HG03064 (cell line): ENCODE measurements at regions not wholly inside any gene's neighbourhood (a gene's known extent, or its start where the extent isn't known, plus 50 kb on each side); places are given as distances from the start of the nearest gene placed in this dataset.

Experiments
- ATAC-seq: cut with Tn5 transposase; IDR thresholded peaks from one replicate; pipeline ENCODE4 v1.9.1; 2021; ENCODE audit warnings: low read depth; ENCODE audit not compliant: unreplicated experiment

DNA sequence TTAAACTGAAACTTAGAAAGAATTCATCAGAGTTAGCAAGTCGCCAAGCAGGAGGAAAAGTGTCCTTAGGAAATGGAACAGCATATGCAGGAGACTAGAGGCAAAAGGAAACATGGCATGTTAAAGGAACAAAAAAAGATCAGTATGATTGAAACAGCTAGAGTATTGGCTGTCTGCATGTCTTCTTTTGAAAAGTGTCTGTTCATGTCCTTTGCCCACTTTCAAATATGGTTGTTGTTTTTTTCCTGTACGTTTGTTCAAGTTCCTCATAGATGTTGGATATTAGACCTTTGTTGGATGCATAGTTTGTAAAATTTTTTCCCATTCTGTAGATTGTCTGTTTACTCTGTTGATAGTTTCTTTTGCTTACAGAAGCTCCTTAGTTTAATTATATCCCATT, 161.6 kb downstream of the NR4A2 start:
- ATAC-seq, result no peak

DNA sequence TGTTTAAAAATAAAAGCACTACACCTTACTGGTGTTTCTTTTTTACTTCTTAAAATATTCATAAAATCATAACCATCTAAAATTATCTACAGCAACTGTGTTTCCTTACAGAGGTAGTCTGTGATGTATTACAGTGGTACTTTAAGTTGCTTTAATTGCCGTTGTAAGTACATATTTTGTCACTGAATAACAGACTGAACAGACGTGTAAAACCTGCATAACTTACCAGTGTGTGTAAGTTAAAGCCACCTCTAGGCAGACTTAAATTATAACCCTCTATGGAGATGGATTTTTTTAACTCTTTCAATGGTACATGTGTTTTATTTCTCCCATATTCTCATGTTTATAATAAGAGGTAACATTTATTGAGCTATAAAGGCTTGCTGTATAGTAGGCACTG, 166.8 kb downstream of the NR4A2 start:
- ATAC-seq, result no peak

DNA sequence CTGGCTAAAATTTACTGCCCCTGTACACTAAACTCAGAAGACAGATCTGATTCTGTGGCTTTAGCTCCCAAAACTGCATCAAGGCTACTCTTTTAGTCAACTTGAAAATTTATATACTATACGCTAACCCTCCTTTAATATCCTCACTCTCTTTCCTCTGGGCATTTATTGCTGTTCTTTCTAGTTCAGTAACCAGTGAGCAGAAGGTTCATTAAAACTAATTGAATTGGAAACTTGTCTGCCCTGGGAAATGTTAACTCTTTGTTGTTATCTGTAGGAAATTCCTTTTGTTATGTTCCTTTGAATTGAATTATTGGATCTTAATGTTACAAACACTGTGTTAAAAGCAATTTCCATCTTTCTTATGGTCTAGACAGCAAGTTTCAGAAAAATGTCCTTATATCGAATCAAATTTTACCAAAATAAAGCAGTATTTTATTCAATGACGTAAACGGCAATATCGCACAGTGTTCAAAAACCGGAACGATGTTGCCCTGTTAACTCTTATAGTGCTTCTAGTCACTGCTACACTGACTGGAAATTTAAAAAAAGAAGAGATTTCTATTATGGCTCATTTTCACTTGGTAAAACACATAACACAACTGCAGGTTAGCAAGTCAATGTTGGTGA, 168.3 kb downstream of the NR4A2 start:
- no peak for ATAC-seq

DNA sequence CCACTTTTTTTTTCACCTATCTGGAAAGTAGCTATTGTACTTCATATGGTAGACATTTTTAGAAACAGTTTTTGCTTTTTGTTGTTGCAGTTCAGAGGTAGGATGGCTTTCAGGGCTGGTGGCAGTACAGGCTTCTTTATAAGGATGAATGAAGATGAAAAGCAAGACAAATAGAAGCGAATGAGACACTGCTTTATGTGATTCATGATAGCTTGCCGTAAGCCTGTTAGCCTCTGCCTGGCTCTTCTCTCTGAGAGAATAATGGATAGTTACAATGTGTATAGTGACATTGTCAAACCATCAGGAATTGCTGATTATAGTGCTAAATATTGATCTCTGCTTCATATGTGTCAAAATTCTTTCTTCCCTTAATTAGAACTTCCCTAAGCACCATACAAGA, 173.7 kb downstream of the NR4A2 start:
- ATAC-seq, result no peak

DNA sequence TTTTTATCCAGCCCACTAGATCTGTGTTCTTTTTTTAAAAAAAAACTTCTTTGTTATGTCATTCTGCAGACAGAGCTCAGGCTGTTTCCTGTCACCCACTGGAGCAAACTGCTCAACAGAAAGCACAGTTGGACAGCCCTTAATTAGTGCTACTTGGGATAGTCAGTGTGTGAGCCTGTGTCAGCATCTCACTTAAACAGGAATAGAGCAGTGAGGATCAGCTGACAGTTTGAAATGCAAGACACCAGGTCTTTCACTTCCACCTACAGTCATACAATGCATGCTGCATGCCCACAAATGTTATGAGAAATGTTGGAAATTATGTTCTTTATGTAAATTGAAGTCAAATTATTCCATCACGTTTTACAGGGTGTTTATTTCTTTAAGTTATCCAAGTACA, 174.9 kb downstream of the NR4A2 start:
- ATAC-seq, result no peak

GRCh38 chr2:156156580-156156979, 175.9 kb downstream of the NR4A2 start:
- no peak for ATAC-seq

DNA sequence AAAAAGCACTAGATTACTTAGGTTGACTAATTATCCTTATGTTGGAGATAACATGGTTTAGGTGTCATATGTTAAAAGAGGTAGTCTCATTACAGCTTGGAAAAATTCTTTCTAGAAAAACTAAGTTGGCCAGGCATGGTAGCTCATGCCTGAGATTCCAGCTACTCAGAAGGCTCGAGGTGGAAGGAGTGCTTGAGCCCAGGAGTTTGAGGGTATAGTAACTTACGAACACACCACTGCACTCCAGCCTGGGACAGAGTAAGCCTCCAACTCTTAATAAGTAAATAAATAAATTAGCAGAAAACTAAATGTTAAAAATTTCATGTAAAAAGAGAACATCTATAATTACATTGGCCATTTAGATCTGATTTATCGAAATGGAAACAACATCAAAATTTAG, 177.2 kb downstream of the NR4A2 start:
- no peak for ATAC-seq

- ATAC-seq, result no peak
Measured at GRCh38 chr2:156151351-156151750, 181.2 kb downstream of the NR4A2 start.

DNA sequence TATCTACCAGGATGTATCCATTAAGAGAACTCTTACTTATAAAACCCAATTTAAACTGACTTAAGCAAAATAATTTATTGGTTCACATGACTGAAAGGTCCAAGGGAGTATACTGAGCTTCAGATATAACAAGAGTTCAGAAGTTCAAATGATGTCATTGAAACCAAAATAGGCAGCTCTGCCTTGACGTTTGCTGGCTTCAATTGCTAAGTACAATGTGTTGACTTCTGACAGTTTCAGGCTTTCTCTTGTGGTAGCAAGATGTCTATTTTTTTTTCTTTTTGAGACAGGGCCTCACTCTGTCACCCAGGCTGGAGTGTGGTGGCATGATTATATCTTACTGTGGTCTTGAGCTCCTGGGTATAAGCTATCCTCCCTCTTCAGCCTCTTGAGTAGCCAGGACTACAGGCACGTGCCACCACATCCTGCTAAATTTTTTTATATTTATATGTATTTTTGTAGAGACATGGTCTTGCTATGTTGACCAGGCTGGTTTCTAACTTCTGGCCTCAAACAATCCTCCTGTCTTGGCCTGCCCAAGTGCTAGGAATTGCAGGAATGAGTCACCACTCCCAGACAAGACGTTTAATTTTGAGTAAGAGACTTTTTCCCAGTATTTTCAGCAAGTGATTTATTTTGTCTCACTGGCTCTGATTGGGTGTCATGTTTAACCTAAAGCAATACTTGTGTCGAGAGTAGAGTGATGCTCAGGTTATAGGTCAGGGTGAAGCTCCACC, 184.8 kb downstream of the NR4A2 start:
- ATAC-seq, result no peak

- ATAC-seq, result no peak
Measured at GRCh38 chr2:156145976-156146375, 186.5 kb downstream of the NR4A2 start.

- ATAC-seq, result no peak
Measured at GRCh38 chr2:156145469-156145868, 187.1 kb downstream of the NR4A2 start.

DNA sequence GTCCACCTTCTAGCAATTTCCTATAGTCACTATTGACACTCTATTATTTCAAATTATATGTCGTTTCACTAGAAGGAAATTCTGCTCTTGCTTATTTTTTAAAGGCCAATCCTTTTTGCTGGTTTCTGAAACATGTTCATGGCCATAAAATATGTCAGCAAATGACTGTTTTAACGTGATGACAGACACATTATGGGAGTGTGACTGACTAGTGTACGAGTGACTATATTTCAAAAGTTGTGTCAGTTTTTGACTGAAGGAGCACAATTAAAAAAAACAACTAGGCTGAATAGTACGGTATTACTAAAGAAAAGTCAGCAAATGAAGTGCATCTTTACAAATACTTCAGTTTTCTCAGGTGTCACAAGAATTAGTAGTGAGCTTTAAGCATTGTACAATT, 196.0 kb downstream of the NR4A2 start:
- no peak for ATAC-seq

GRCh38 chr2:156134887-156135286, 197.6 kb downstream of the NR4A2 start:
- no peak for ATAC-seq

GRCh38 chr2:156132941-156133340, 199.6 kb downstream of the NR4A2 start:
- ATAC-seq, result no peak

- ATAC-seq, result no peak
Measured at GRCh38 chr2:156132130-156132529, 200.4 kb downstream of the NR4A2 start.

- no peak for ATAC-seq
Measured at GRCh38 chr2:156129227-156129626, 203.3 kb downstream of the NR4A2 start.

- no peak for ATAC-seq
Measured at GRCh38 chr2:156125018-156125417, 207.5 kb downstream of the NR4A2 start.

DNA sequence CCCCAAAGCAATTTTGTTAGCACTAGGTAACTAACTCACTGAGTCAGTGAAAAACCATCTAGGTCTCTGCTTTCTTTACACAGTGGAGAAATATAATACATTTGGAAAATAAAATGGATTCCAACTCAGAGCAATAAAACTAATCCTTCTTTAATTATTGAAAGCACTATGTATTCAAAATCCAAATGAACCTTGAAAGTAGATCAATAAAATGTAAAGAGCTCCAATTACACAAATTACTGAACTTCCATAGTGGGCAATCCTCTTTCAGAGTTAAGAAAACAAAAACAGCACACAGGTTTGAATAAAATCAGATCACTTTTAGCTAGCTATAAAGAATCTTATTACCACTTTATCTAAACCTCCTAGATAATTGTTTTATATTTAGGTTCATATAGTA, 208.1 kb downstream of the NR4A2 start:
- ATAC-seq, result no peak

DNA sequence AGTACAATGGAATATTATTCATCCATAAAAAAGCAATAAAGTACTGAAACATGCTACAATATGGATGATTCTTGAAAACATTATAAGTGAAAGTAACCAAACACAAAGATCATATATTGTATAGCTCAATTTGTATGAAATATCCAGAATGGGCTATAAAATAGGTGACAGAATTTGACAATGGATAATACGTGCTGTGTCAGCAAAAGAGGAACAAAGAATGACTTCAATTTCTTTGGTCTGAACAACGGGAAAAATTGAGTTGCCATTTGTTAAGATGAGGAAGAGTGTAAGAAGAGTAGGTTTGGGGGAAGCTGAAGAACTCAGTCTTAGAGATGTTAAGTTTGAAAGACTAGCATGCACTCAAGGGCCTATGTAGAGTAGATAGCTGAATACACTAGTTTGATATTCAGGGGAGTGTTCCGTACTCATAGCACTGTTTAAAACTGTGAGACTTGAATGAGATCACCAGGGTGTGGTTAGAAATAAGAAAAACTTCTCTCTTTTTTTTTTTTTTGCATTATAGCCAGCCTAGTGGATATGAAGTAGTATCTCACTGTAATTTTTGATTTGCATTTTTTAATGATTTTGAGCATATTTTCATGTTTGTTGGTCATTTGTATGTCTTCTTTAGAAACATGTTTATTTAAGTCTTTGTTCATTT, 213.6 kb downstream of the NR4A2 start:
- ATAC-seq, result no peak

DNA sequence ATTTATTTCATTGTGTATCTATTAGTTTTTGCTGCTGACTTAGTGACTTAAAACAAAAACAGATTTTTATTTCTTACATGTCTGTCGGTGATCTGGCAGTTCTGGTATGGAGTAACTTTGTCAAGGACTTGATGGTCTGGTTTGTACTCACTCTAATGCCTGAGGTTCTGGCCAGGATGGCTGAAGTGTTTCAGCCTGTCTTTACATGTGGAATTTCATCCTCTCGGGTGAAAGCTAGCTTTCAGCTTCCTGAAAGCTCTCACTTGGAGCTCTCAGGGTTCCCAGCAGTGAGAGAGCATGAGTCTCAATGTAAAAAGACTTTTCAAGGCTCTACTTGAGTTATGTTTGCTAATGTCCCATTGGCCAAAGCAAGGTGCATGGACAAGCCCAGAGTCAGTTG, 216.4 kb downstream of the NR4A2 start:
- ATAC-seq, result no peak

DNA sequence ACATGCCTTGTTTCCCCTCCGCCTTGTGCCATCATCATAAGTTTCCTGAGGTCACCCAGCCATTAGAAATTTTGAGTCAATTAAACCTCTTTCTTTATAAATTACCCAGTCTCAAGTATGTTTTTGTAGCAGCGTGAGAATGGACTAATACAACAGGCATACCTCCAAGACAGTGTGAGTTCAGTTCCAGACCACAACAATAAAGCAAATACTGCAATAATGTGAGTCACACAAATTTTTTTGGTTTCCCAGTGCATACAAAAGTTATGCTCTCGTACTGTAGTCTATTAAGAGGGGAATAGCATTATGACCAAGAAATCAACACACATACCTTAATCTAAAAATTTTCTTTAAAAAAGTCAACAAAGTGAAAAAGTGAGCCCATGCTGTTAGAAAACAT, 217.2 kb downstream of the NR4A2 start:
- no peak for ATAC-seq

DNA sequence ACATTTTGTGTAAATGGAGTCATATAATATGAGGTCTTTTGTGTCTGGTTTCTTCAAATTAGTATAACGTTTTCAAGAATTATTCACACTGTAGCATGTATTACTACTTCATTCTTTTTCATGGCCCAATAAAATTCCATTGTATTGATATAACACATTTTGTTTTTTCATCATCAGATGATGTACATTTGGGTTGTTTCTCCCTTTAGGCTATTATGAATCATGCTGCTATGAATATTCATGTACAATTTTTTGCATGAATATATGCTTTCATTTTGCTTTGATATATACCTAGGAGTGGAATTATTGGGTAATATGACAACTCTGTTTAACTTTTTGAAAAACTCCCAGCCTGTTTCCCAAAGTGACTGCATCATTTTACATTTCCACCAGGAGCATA, 220.2 kb downstream of the NR4A2 start:
- ATAC-seq, result no peak
